Nephron progenitor cell (in vitro differentiated cells): ENCODE measurements at regions not wholly inside any gene's neighbourhood (a gene's known extent, or its start where the extent isn't known, plus 50 kb on each side); places are given as distances from the start of the nearest gene placed in this dataset.

Experiments used
- DNase-seq: peaks from one replicate; pipeline ENCODE4 v3.0.0; 2021
- H3K27ac Mint-ChIP-seq: 2 replicates; pipeline ENCODE4 v1.8.0; 2021; ENCODE audit warnings: mild to moderate bottlenecking, moderate library complexity, mixed read lengths
- H3K27me3 Mint-ChIP-seq: 2 replicates; pipeline ENCODE4 v1.8.0; 2021; ENCODE audit warnings: mild to moderate bottlenecking, low read depth, mixed read lengths; ENCODE audit not compliant: poor library complexity
- H3K36me3 Mint-ChIP-seq: 2 replicates; pipeline ENCODE4 v1.8.0; 2021; ENCODE audit warnings: low read depth, mixed read lengths
- H3K4me1 Mint-ChIP-seq: 2 replicates; pipeline ENCODE4 v1.8.0; 2021; ENCODE audit warnings: mixed read lengths
- H3K4me3 Mint-ChIP-seq: 2 replicates; pipeline ENCODE4 v1.8.0; 2021; ENCODE audit warnings: mild to moderate bottlenecking, moderate library complexity, mixed read lengths
- H3K9me3 Mint-ChIP-seq: 2 replicates; pipeline ENCODE4 v1.8.0; 2021; ENCODE audit warnings: mild to moderate bottlenecking, moderate library complexity, mixed read lengths
- TF ChIP-seq, protein P1 (sequence below): fragments of 200-600 bp; sonication (generic); IDR thresholded peaks from 2 replicates; pipeline ENCODE4 v1.5.0; 2021; ENCODE audit warnings: antibody characterized with exemption

DNA sequence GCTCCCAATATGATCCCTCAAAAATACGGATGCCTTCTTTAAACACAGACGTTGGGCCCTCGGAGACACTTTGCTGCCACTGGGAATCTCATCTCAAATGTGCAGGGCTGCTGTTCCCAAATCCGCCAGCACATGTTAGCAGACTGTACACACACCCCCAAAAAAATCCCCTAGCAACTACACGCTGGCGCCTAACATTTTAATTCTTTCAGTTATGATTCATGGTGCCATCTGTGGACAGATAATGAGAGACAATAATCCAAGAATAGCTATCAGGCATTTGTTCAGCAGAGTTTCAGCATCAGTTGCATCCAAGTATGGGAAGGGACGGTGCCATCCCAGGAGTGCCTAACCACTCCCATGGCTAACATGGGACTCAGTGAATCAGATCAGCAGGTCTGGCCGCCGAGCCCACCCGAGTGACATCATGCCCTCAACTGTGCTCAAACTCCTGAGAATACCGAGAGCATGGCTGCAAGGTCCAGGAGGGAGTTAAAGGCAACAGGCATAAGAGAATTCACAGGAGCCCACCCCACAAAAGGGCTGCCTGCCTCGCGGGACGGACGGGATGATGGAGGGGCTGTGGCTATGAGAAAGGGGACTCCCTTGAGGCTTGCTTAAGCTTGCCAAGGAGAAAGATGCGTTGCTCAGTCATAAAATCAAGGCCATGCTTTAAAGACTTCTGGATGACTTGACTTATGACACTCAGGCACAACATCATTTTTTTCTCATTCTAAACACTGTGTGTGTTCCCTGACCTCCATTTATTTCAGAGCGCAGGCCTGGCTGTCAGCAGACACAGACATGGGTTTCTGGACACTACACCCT, 337.0 kb downstream of the SHANK2 start:
- H3K27me3 Mint-ChIP-seq, result peaks cover 15% of the 10 kb centered on the region
- H3K27ac Mint-ChIP-seq, result no peak overlapping the region
- peaks cover 34% of the 10 kb centered on the region for H3K4me1 Mint-ChIP-seq
- no peaks in the 10 kb centered on the region for H3K36me3 Mint-ChIP-seq
- TF ChIP-seq, protein P1, sequence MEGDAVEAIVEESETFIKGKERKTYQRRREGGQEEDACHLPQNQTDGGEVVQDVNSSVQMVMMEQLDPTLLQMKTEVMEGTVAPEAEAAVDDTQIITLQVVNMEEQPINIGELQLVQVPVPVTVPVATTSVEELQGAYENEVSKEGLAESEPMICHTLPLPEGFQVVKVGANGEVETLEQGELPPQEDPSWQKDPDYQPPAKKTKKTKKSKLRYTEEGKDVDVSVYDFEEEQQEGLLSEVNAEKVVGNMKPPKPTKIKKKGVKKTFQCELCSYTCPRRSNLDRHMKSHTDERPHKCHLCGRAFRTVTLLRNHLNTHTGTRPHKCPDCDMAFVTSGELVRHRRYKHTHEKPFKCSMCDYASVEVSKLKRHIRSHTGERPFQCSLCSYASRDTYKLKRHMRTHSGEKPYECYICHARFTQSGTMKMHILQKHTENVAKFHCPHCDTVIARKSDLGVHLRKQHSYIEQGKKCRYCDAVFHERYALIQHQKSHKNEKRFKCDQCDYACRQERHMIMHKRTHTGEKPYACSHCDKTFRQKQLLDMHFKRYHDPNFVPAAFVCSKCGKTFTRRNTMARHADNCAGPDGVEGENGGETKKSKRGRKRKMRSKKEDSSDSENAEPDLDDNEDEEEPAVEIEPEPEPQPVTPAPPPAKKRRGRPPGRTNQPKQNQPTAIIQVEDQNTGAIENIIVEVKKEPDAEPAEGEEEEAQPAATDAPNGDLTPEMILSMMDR, result no peak
- H3K9me3 Mint-ChIP-seq, result peaks cover 24% of the 10 kb centered on the region
- H3K4me3 Mint-ChIP-seq, result no peak overlapping the region
- DNase-seq, result no peak

DNA sequence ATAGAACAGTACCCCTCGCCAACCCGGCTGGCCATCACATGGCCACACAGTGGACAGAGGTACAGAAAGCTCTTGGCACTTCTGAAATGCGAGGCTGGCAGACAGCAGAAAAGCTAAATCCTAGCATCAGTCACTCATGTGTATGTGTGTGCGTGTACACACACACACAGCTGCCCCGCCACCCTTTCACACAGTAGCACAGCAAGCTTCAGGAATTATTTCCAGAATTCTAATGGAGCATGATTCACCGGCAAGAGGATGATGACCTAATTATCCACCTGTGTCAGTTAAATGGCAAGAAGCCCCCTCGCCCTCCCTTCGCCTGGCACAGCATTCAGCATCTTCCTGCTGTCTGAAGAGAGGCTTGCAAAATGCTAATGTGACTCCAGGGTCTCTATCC, 336.0 kb downstream of the SHANK2 start:
- Mint-ChIP-seq H3K36me3 (peaks cover 6% of the 10 kb centered on the region), H3K4me3 (no peak overlapping the region), H3K27ac (no peak overlapping the region), H3K4me1 (peaks cover 34% of the 10 kb centered on the region), H3K9me3 (peaks cover 34% of the 10 kb centered on the region), H3K27me3 (peaks cover 15% of the 10 kb centered on the region)
- TF ChIP-seq, protein P1, result no peak
- no peak for DNase-seq

DNA sequence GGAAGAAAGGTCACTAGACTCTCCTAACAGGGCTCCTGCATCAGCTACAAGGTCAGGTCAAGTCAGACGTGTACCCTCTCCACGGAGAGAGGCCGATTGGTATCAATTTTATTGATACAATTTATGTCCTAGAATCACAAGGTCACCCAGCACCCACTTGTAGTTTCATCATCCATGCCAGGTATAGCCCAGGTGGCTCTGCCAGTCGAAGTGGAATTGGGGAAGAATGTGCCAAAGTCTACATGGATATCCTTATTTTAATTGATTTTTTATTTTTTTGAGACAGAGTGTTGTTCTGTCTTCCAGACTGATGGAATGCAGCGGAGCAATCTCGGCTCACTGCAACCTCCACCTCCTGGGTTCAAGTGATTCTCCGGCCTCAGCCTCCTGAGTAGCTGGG, 334.1 kb downstream of the SHANK2 start:
- Mint-ChIP-seq H3K9me3 (peaks cover 53% of the 10 kb centered on the region), H3K4me1 (peaks cover 26% of the 10 kb centered on the region), H3K36me3 (peaks cover 6% of the 10 kb centered on the region), H3K4me3 (no peak overlapping the region), H3K27me3 (peaks cover 7% of the 10 kb centered on the region), H3K27ac (no peak overlapping the region)
- no peak for DNase-seq
- TF ChIP-seq, protein P1, result no peak

DNA sequence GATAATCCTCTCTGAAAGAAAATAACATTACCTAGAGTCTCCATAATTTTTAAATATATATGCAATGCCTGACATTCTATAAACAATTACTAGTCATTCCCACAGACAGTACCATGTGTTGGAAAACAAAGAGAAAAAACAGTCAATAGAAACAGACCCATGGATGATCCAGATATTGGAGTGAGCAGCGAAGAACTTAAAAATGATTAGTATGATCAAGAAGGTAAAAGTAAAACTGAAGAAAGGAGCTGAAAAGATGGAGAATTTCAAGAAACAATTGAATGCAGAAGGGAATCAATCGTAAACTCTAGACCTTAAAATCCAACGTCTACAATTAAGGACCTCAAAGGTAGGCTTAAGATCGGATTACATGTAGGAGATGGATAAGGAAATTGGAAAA, 330.6 kb downstream of the SHANK2 start:
- TF ChIP-seq, protein P1, result no peak
- peaks cover 6% of the 10 kb centered on the region for H3K36me3 Mint-ChIP-seq
- no peak overlapping the region for H3K4me3 Mint-ChIP-seq
- H3K9me3 Mint-ChIP-seq, result peaks cover 65% of the 10 kb centered on the region
- no peaks in the 10 kb centered on the region for H3K4me1 Mint-ChIP-seq
- DNase-seq, result no peak
- H3K27me3 Mint-ChIP-seq, result peaks cover 12% of the 10 kb centered on the region
- no peak overlapping the region for H3K27ac Mint-ChIP-seq

DNA sequence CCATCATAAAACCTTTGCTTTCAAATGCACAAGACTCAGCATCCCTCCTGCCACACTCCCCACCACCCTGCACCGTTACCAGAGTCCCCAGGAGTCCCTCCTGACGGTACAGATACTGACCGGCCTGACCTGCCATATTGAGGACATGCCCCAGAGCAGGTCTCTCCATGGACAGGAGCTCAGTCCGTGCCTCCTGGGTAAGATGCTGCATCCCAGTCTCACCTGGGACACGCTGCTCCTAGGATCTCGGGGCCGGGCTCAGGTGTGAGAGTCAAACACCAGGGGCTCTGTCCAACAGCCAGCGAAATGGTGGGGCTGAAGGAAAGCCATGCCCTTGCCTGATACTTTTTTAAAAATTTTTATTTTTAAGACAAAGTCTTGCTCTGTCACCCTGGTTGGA, 328.3 kb downstream of the SHANK2 start:
- Mint-ChIP-seq H3K9me3 (peaks cover 51% of the 10 kb centered on the region), H3K27me3 (peaks cover 20% of the 10 kb centered on the region), H3K27ac (no peak overlapping the region), H3K36me3 (peaks cover 6% of the 10 kb centered on the region), H3K4me1 (no peaks in the 10 kb centered on the region), H3K4me3 (no peak overlapping the region)
- TF ChIP-seq, protein P1, result no peak
- no peak for DNase-seq

DNA sequence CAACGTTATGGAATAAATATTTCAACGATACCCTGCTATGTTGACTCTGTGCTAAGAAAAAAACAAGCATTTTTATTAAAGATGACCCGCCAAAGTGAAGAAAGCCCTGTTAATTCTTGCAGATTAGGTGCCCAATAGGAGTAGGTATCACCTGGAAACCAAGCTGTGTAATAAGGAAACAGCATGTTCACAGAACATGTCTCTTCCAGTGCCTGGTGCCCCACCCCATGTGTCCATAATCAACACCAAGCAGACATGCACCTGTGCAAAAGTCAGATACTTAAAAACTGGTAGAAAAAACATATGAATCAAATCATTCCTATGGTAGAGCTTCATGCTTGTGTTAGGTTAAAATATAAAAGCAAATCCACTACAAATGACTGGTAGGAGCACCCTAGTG, 327.1 kb downstream of the SHANK2 start:
- DNase-seq, result no peak
- TF ChIP-seq, protein P1, result no peak
- Mint-ChIP-seq H3K9me3 (peaks cover 46% of the 10 kb centered on the region), H3K4me3 (no peak overlapping the region), H3K27me3 (peaks cover 20% of the 10 kb centered on the region), H3K36me3 (peaks cover 6% of the 10 kb centered on the region), H3K27ac (no peak overlapping the region), H3K4me1 (no peaks in the 10 kb centered on the region)
